Middle frontal gyrus (tissue), 1 donor: ENCODE measurements at regions not wholly inside any gene's neighbourhood (a gene's known extent, or its start where the extent isn't known, plus 50 kb on each side); places are given as distances from the start of the nearest gene placed in this dataset.

Experiments used
- DNase-seq: peaks from one replicate; pipeline ENCODE4 v3.0.0-alpha.2; 2015; ENCODE audit warnings: low spot score; ENCODE audit errors: extremely low spot score

DNA sequence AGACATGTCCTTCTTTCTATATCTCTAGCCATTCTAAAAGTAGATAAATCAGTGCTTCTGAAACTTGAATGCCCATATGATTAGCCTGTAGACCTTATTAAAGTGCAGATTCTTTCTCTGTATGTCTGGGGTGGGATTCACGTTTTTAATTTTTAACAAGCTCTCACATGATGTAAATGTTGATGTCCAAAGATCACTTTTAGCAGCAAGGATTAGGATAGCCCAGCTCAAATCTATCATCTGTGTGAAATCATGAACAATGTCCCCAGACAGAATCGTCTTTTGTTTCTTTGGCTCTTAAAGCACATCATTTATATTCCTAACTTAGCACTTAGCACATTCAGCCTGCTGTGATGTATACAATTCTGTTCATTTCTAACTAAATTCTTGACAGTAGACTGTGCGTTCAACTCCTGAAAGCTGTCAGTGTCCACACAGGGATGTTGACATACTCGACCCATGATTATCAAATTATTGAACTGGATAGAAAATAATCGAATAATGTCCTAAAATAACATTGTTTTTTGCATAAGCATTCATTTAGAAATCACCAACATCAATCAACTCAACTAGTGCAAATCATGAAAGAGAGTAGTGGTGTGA, 102.1 kb upstream of the MLIP start:
- DNase-seq: no peak

GRCh38 chr6:54010340-54011276, 100.6 kb upstream of the MLIP start:
- no peak for DNase-seq

- DNase-seq: no peak
Measured at GRCh38 chr6:54011277-54011648, 100.0 kb upstream of the MLIP start.

GRCh38 chr6:54013966-54014365, 97.3 kb upstream of the MLIP start:
- no peak for DNase-seq

GRCh38 chr6:54014440-54014839, 96.8 kb upstream of the MLIP start:
- DNase-seq: no peak

DNA sequence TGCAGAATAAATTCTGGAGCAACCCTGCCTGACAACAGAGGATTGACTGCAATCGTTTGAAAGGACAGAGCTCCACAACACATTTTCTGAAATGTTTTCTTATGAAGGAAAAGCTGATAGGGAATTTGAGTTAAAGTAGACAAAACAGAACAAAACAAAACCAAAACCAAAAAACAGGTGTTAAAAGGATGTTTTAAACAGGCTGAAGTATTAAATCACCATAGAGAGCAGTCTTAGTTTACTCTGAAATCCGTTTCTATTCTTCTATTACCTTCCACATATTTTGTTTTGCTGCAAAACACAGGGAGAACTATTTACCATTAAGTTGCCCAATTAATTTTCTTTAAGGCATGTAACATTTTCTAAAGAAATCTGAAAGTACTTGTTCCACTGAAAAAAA, 93.4 kb upstream of the MLIP start:
- no peak for DNase-seq

DNA sequence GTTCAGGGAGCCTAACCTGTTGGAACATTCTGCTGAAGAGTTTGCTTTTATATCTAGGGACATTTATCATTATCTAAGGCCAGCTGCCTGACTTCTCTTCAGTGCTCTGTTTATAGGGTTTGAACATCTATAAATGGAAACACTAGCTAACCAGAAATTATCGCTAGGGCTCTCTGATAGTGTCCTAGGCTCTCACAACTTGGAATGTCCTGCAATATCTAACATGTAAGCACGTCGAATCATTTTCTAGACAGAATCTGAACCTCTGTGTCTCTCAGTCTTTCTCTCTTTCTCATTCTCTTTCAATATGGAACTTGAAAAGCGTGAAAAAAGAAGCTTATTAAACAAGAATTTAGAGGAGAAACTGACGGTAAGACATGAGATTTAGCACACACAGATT, 92.5 kb upstream of the MLIP start:
- DNase-seq: no peak

- no peak for DNase-seq
Measured at GRCh38 chr6:54019860-54020259, 91.4 kb upstream of the MLIP start.

DNA sequence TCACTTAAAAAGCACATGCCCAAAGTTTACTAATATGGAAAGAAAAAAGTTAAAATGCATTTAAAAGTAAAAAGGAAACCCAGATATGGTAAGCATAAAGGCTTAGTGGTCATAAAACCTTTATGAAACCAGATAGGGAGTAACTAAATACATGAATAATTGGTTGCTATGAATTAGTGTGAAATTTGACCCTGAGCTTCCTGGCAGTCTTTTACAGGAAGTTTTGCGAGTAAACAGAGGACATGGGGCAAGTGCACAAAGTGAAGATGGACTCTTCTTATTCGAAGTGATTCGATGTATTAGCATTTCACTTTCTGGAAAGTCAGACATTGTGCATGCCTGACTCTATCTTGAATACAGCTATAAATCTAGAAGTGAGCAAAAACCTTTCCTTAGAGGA, 90.9 kb upstream of the MLIP start:
- no peak for DNase-seq

GRCh38 chr6:54026652-54027400, 84.4 kb upstream of the MLIP start:
- no peak for DNase-seq

DNA sequence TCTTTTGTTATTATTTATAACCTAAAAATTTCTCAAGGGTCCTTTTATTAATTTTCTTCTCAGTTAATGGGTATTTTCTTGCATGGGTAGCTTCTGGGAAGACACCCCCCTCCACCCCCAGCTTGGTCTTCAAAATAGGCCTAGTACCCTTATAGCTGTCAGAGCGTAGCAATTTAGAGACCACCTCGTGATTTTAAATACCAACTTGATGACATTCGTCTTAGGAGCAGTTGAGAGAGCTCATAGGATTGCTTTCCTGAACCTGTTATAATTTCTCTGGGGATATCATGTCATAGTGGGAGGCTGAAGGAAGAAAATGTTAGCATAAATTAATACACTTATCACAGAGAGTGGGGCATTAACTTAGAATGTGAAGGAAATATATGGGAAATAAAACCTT, 83.1 kb upstream of the MLIP start:
- DNase-seq: no peak

DNA sequence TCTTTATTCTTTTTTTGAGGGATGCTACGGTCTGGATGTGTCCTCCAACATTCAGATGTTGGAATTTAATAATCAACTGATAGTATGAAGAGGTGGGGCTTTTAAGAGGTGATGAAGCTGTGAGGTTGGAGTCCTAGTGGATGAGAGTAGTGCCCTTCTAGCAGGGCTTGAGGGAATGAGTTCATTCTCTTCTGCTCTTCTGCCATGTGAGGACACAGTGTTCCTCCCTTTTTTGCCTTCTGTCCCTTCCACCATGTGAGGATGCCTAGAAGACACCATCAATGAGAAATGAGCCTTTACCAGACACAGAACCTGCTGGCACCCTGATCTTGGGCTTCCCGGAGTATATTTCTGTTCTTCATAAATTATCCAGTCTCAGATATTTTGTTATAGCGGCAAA, 82.1 kb upstream of the MLIP start:
- no peak for DNase-seq

GRCh38 chr6:54031169-54031568, 80.1 kb upstream of the MLIP start:
- DNase-seq: no peak

DNA sequence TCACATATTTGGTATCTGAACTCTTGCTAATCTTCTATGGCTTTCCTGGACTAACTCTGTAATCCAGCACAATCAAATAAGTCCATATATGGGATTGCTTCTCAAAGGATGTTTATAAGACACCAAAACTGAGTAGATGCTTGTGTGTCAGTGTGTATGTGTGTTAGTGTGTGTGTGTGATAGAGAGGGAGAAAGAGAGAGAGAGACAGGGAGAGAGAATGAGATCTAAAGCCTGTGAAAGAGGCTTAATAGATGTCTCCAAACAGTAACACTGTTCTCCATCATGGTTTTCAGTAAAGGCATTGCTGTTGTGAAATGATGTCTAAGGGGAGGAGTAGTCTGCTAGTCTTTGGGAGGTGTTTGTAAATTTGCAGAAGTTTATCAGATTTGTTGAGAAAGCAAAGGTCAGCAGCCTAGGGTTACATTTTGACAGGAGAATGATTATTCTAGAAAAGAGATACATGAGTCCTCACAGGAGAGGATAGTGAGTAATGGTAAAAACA, 73.9 kb upstream of the MLIP start:
- no peak for DNase-seq

GRCh38 chr6:54040545-54040944, 70.7 kb upstream of the MLIP start:
- no peak for DNase-seq

GRCh38 chr6:54041239-54041638, 70.0 kb upstream of the MLIP start:
- no peak for DNase-seq

DNA sequence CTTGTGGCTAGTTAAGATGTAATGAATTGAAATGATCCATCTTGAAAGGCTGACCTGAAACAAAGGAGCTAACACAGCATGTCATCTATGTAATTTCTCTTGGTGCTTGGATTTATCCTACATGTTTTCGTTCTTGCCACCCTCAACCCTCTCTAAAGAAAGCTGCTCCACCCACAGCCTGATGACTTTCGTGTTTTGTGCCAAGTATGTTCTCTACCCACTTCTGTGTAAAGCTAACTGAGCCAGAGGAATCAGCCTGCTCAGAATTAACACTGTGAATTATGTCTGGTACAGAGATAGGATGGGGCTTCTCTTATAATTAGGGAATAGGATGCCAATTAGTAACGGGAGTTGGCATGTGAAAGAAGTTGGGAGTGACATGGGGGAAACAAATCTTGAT, 67.9 kb upstream of the MLIP start:
- DNase-seq: peak; percentile 37

GRCh38 chr6:54044059-54044458, 67.2 kb upstream of the MLIP start:
- no peak for DNase-seq

DNA sequence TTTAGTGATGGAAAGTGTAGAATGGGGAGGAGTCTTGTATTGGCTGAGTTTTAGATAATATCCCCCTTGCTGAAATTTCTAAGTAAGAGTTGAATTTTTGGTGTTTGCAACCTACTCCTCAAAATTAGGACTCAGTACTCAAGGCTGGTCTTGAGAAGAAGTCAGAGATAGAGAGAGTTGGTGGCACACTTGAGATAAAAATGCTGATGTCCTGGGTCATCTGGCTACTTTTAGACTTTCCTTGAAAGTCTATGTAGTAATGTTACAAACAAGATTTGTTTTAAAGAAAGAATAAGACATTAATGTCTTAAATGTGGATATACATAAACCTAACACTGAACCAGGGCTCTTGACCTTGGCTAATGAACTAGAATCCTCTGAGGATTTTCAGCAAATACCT, 62.5 kb upstream of the MLIP start:
- DNase-seq: no peak

DNA sequence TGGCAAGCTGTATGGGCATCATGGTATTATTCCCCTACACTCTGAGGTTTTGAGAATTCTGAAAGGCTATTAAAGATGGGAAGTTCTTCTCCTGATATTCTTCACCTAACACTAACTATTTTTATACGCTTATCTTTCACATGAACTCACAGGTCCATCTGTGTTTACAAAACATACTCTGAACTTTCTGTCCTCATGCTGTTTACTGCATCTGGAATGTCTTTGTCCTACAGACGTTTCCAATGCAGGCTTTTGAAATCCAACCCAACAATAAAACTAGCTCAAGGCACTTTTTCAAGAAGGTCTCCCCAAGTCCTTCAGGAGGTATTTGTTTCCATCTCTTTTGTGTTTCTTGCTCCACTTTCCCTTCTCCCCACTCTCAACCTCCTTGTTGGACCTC, 60.5 kb upstream of the MLIP start:
- no peak for DNase-seq

- DNase-seq: no peak
Measured at GRCh38 chr6:54053881-54054391, 57.3 kb upstream of the MLIP start.

GRCh38 chr6:54056105-54056504, 55.1 kb upstream of the MLIP start:
- no peak for DNase-seq
